Fibroblast of upper back skin (primary cell): ENCODE measurements at regions not wholly inside any gene's neighbourhood (a gene's known extent, or its start where the extent isn't known, plus 50 kb on each side); places are given as distances from the start of the nearest gene placed in this dataset.
"Not testable (repeated sequence)": the region's sequence is repeated elsewhere in the genome, so short reads cannot be mapped to it uniquely, and the experiment has no call there.

ENCODE experiments used
- DNase-seq: peaks from one replicate; pipeline ENCODE4 v3.0.0-alpha.2; 2013

GRCh38 chr1:208977638-208978256 lies 605.8 kb upstream of the CAMK1G start:
- DNase-seq, result peak; percentile 56

- peak; percentile 41 for DNase-seq
Measured at GRCh38 chr1:208979776-208980175, 603.7 kb upstream of the CAMK1G start.

- no peak for DNase-seq
Measured at GRCh38 chr1:208980605-208981004, 602.9 kb upstream of the CAMK1G start.

- DNase-seq, result peak; percentile 51
Measured at GRCh38 chr1:208985231-208985630, 598.3 kb upstream of the CAMK1G start.

GRCh38 chr1:208988811-208989222 lies 594.7 kb upstream of the CAMK1G start:
- DNase-seq, result peak; percentile 73

GRCh38 chr1:208990456-208990855 lies 593.1 kb upstream of the CAMK1G start:
- DNase-seq, result peak; percentile 42

- DNase-seq, result not testable (repeated sequence)
Measured at GRCh38 chr1:208997053-208997452, 586.5 kb upstream of the CAMK1G start.

- DNase-seq, result peak; percentile 36
Measured at GRCh38 chr1:208997726-208998312, 585.7 kb upstream of the CAMK1G start.

- no peak for DNase-seq
Measured at GRCh38 chr1:209008586-209008985, 574.9 kb upstream of the CAMK1G start.

- DNase-seq, result no peak
Measured at GRCh38 chr1:209010475-209011230, 572.9 kb upstream of the CAMK1G start.

GRCh38 chr1:209012443-209013196 lies 570.9 kb upstream of the CAMK1G start:
- no peak for DNase-seq

- no peak for DNase-seq
Measured at GRCh38 chr1:209015092-209015491, 568.4 kb upstream of the CAMK1G start.

GRCh38 chr1:209021622-209022021 lies 561.9 kb upstream of the CAMK1G start:
- DNase-seq, result no peak

GRCh38 chr1:209023790-209024189 lies 559.7 kb upstream of the CAMK1G start:
- no peak for DNase-seq

- DNase-seq, result peak; percentile 10
Measured at GRCh38 chr1:209029737-209030136, 553.8 kb upstream of the CAMK1G start.

- no peak for DNase-seq
Measured at GRCh38 chr1:209030454-209031167, 552.9 kb upstream of the CAMK1G start.

GRCh38 chr1:209037064-209037463 lies 546.5 kb upstream of the CAMK1G start:
- no peak for DNase-seq

- no peak for DNase-seq
Measured at GRCh38 chr1:209038316-209038715, 545.2 kb upstream of the CAMK1G start.

GRCh38 chr1:209038735-209039134 lies 544.8 kb upstream of the CAMK1G start:
- DNase-seq, result peak; percentile 26

- DNase-seq, result peak; percentile 14
Measured at GRCh38 chr1:209040351-209040750, 543.2 kb upstream of the CAMK1G start.

GRCh38 chr1:209041927-209042326 lies 541.6 kb upstream of the CAMK1G start:
- peak; percentile 18 for DNase-seq

GRCh38 chr1:209042413-209042812 lies 541.1 kb upstream of the CAMK1G start:
- no peak for DNase-seq
